OCI-LY1 (cell line): ENCODE measurements at regions not wholly inside any gene's neighbourhood (a gene's known extent, or its start where the extent isn't known, plus 50 kb on each side); places are given as distances from the start of the nearest gene placed in this dataset.

Experiments used
- EZH2 ChIP-seq: fragments of 200-600 bp; sonication (generic), shearing (Covaris generic); IDR thresholded peaks from 2 replicates; pipeline ENCODE4 v1.8.0; 2017; ENCODE audit warnings: borderline replicate concordance, mixed run types, mild to moderate bottlenecking, antibody characterized with exemption, low read length, moderate library complexity, mixed read lengths
- TF ChIP-seq, protein P1 (sequence below): fragments of 200-600 bp; sonication (generic), shearing (Covaris generic); IDR thresholded peaks from 2 replicates; pipeline ENCODE4 v1.5.1; 2017; ENCODE audit warnings: mild to moderate bottlenecking, antibody characterized with exemption, low read length, moderate library complexity, mixed read lengths

DNA sequence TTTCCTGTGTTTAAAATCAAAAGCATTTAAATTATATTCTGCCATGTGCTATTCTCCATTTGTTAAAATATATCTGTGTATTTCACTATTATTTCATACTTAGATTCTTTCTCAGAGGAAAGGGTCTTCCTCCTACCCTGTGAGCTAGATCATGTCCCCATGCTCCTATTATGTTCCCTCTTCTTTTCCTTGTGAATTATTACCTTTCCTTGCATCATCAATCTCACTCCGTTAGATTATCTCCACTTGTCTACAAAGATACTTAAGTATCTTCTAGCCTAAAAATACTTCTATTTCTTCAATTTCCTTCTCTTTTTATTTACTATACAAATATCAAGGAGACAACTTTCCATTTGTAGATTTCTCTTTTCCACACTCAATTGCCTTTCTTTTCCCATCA, 146.5 kb downstream of the FOXG1 start:
- TF ChIP-seq EZH2 = no peak
- TF ChIP-seq, protein P1, sequence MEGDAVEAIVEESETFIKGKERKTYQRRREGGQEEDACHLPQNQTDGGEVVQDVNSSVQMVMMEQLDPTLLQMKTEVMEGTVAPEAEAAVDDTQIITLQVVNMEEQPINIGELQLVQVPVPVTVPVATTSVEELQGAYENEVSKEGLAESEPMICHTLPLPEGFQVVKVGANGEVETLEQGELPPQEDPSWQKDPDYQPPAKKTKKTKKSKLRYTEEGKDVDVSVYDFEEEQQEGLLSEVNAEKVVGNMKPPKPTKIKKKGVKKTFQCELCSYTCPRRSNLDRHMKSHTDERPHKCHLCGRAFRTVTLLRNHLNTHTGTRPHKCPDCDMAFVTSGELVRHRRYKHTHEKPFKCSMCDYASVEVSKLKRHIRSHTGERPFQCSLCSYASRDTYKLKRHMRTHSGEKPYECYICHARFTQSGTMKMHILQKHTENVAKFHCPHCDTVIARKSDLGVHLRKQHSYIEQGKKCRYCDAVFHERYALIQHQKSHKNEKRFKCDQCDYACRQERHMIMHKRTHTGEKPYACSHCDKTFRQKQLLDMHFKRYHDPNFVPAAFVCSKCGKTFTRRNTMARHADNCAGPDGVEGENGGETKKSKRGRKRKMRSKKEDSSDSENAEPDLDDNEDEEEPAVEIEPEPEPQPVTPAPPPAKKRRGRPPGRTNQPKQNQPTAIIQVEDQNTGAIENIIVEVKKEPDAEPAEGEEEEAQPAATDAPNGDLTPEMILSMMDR = no peak
